NB4 (cell line): ENCODE measurements at regions not wholly inside any gene's neighbourhood (a gene's known extent, or its start where the extent isn't known, plus 50 kb on each side); places are given as distances from the start of the nearest gene placed in this dataset.

ENCODE experiments used
- TF ChIP-seq, protein P1 (sequence below): IDR thresholded peaks from one replicate; pipeline ENCODE4 v1.5.1; 2012; ENCODE audit warnings: low read depth, low read length
- TF ChIP-seq, protein P2 (sequence below): IDR thresholded peaks from 2 replicates; pipeline ENCODE4 v1.6.1; 2011; ENCODE audit warnings: low read depth, low read length

DNA sequence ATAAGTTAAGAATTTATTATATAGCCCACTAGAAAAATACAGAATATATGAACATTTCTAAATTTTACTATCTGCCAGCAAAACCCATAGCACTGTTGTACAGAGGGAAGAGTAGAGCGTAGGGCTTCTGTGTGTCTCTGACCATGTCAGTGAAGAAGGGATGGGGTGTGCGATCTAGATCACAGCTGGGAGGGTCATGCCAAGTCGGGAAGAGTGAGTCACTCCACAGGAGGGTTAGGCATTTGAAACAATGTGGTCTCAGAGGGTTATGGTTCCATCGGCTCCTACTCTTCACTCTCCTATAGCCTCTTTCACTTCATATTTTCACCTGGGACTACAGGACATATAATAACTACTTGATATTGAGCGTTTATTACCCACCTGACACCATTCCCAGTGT is 185.1 kb upstream of the DDHD1 start:
- TF ChIP-seq, protein P1, sequence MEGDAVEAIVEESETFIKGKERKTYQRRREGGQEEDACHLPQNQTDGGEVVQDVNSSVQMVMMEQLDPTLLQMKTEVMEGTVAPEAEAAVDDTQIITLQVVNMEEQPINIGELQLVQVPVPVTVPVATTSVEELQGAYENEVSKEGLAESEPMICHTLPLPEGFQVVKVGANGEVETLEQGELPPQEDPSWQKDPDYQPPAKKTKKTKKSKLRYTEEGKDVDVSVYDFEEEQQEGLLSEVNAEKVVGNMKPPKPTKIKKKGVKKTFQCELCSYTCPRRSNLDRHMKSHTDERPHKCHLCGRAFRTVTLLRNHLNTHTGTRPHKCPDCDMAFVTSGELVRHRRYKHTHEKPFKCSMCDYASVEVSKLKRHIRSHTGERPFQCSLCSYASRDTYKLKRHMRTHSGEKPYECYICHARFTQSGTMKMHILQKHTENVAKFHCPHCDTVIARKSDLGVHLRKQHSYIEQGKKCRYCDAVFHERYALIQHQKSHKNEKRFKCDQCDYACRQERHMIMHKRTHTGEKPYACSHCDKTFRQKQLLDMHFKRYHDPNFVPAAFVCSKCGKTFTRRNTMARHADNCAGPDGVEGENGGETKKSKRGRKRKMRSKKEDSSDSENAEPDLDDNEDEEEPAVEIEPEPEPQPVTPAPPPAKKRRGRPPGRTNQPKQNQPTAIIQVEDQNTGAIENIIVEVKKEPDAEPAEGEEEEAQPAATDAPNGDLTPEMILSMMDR = no peak
- TF ChIP-seq, protein P2, sequence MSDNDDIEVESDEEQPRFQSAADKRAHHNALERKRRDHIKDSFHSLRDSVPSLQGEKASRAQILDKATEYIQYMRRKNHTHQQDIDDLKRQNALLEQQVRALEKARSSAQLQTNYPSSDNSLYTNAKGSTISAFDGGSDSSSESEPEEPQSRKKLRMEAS = no peak
